HG03571 (cell line): ENCODE measurements at regions not wholly inside any gene's neighbourhood (a gene's known extent, or its start where the extent isn't known, plus 50 kb on each side); places are given as distances from the start of the nearest gene placed in this dataset.

Experiments
- ATAC-seq: cut with Tn5 transposase; IDR thresholded peaks from one replicate; pipeline ENCODE4 v1.9.1; 2021; ENCODE audit not compliant: unreplicated experiment

- ATAC-seq: no peak
Measured at GRCh38 chr3:124563376-124563775, 166.9 kb upstream of the UMPS start.

- ATAC-seq: no peak
Measured at GRCh38 chr3:124565013-124565412, 165.2 kb upstream of the UMPS start.

GRCh38 chr3:124565551-124565950 is 164.7 kb upstream of the UMPS start:
- ATAC-seq: no peak

GRCh38 chr3:124566701-124567100 is 163.6 kb upstream of the UMPS start:
- no peak for ATAC-seq

GRCh38 chr3:124567179-124567578 is 163.1 kb upstream of the UMPS start:
- no peak for ATAC-seq

- ATAC-seq: no peak
Measured at GRCh38 chr3:124569761-124570160, 160.5 kb upstream of the UMPS start.

- no peak for ATAC-seq
Measured at GRCh38 chr3:124570232-124570631, 160.0 kb upstream of the UMPS start.

GRCh38 chr3:124572851-124573405 is 157.3 kb upstream of the UMPS start:
- no peak for ATAC-seq

- no peak for ATAC-seq
Measured at GRCh38 chr3:124574012-124574411, 156.2 kb upstream of the UMPS start.

GRCh38 chr3:124576565-124577493 is 153.4 kb upstream of the UMPS start:
- no peak for ATAC-seq

- no peak for ATAC-seq
Measured at GRCh38 chr3:124577494-124578167, 152.6 kb upstream of the UMPS start.

- no peak for ATAC-seq
Measured at GRCh38 chr3:124579641-124580040, 150.6 kb upstream of the UMPS start.

- no peak for ATAC-seq
Measured at GRCh38 chr3:124582196-124582595, 148.1 kb upstream of the UMPS start.

- no peak for ATAC-seq
Measured at GRCh38 chr3:124582621-124583395, 147.4 kb upstream of the UMPS start.

- ATAC-seq: no peak
Measured at GRCh38 chr3:124584245-124584551, 146.1 kb upstream of the UMPS start.

- no peak for ATAC-seq
Measured at GRCh38 chr3:124584552-124585391, 145.5 kb upstream of the UMPS start.

- no peak for ATAC-seq
Measured at GRCh38 chr3:124586126-124587052, 143.9 kb upstream of the UMPS start.

GRCh38 chr3:124587053-124587408 is 143.2 kb upstream of the UMPS start:
- no peak for ATAC-seq

- no peak for ATAC-seq
Measured at GRCh38 chr3:124588036-124588435, 142.2 kb upstream of the UMPS start.

- ATAC-seq: no peak
Measured at GRCh38 chr3:124588794-124589193, 141.5 kb upstream of the UMPS start.
